WTC11 (cell line): ENCODE measurements at regions not wholly inside any gene's neighbourhood (a gene's known extent, or its start where the extent isn't known, plus 50 kb on each side); places are given as distances from the start of the nearest gene placed in this dataset.

Experiments used
- ATAC-seq: fragments of 200-7000 bp; cut with Tn5 transposase; 2 replicates; pipeline ENCODE4 v1.10.0; 2021; ENCODE audit warnings: mild to moderate bottlenecking, moderate library complexity
- CTCF ChIA-PET: fragments of 300-600 bp; sonication (Branson Sonifier 250); formaldehyde crosslinking; loops from one replicate; lab custom pipeline; 2021; ENCODE audit warnings: antibody characterized with exemption; lab: Charles Lee
- POLR2A ChIA-PET: fragments of 350-600 bp; sonication (Branson Sonifier 250); formaldehyde crosslinking; loops from one replicate; lab custom pipeline; 2021; ENCODE audit warnings: antibody characterized with exemption; lab: Charles Lee
- DNase-seq: peaks from one replicate; pipeline ENCODE4 v3.0.0; 2021; ENCODE audit warnings: low spot score
- H3K27ac Mint-ChIP-seq: 2 replicates; pipeline ENCODE4 v1.8.0; 2021; ENCODE audit warnings: mixed read lengths
- H3K27me3 Mint-ChIP-seq: 2 replicates; pipeline ENCODE4 v1.8.0; 2021; ENCODE audit warnings: low read depth, mild to moderate bottlenecking, moderate library complexity, mixed read lengths
- H3K36me3 Mint-ChIP-seq: 2 replicates; pipeline ENCODE4 v1.8.0; 2021; ENCODE audit warnings: mixed read lengths
- H3K4me1 Mint-ChIP-seq: 2 replicates; pipeline ENCODE4 v1.8.0; 2022; ENCODE audit warnings: mixed read lengths
- H3K4me3 Mint-ChIP-seq: 2 replicates; pipeline ENCODE4 v1.8.0; 2021; ENCODE audit warnings: mild to moderate bottlenecking, moderate library complexity, mixed read lengths
- H3K9me3 Mint-ChIP-seq: 2 replicates; pipeline ENCODE4 v1.8.0; 2021; ENCODE audit warnings: mixed read lengths
- CBFB ChIP-seq: sonication (generic); formaldehyde crosslinking; IDR thresholded peaks from 2 replicates; pipeline ENCODE4 v1.8.1; 2022; ENCODE audit warnings: mild to moderate bottlenecking, low read depth, missing genetic modification reagents
- FOXP1 ChIP-seq: sonication (generic); formaldehyde crosslinking; IDR thresholded peaks from 2 replicates; pipeline ENCODE4 v1.8.0; 2022; ENCODE audit warnings: missing genetic modification reagents, mild to moderate bottlenecking, moderate library complexity, borderline replicate concordance
- GRHL2 ChIP-seq: fragments of 250-450 bp; sonication (Bioruptor Pico); IDR thresholded peaks from 2 replicates; pipeline ENCODE4 v1.8.0; 2022; ENCODE audit warnings: mild to moderate bottlenecking, moderate library complexity; ENCODE audit not compliant: insufficient replicate concordance, severe bottlenecking
- IRF2 ChIP-seq: sonication (generic); formaldehyde crosslinking; IDR thresholded peaks from 2 replicates; pipeline ENCODE4 v1.8.0; 2022; ENCODE audit warnings: low read depth, missing genetic modification reagents, borderline replicate concordance
- JUN ChIP-seq: sonication (generic); formaldehyde crosslinking; IDR thresholded peaks from 2 replicates; pipeline ENCODE4 v1.8.0; 2023; ENCODE audit warnings: mild to moderate bottlenecking, missing genetic modification reagents
- MYBL2 ChIP-seq: sonication (generic); formaldehyde crosslinking; IDR thresholded peaks from 2 replicates; pipeline ENCODE4 v1.8.1; 2023; ENCODE audit warnings: mild to moderate bottlenecking, moderate library complexity, missing genetic modification reagents
- NFATC4 ChIP-seq: fragments of 250-450 bp; sonication (Bioruptor Pico); IDR thresholded peaks from 2 replicates; pipeline ENCODE4 v1.9.0; 2021; ENCODE audit warnings: mild to moderate bottlenecking
- NFE2L1 ChIP-seq: sonication (generic); formaldehyde crosslinking; IDR thresholded peaks from 2 replicates; pipeline ENCODE4 v1.8.1; 2023; ENCODE audit warnings: missing genetic modification reagents
- NR2C2 ChIP-seq: sonication (generic); formaldehyde crosslinking; IDR thresholded peaks from 2 replicates; pipeline ENCODE4 v1.8.0; 2022; ENCODE audit warnings: mild to moderate bottlenecking, missing genetic modification reagents
- PRDM15 ChIP-seq: sonication (generic); formaldehyde crosslinking; IDR thresholded peaks from 2 replicates; pipeline ENCODE4 v1.8.0; 2022; ENCODE audit warnings: missing genetic modification reagents
- RELA ChIP-seq: sonication (generic); formaldehyde crosslinking; IDR thresholded peaks from 2 replicates; pipeline ENCODE4 v1.8.1; 2022; ENCODE audit warnings: missing genetic modification reagents, mild to moderate bottlenecking, borderline replicate concordance
- RORB ChIP-seq: fragments of 250-450 bp; sonication (Bioruptor Pico); IDR thresholded peaks from 2 replicates; pipeline ENCODE4 v1.9.0; 2021; ENCODE audit warnings: mild to moderate bottlenecking
- TCF7 ChIP-seq: sonication (generic); formaldehyde crosslinking; IDR thresholded peaks from 2 replicates; pipeline ENCODE4 v1.8.0; 2022; ENCODE audit warnings: mild to moderate bottlenecking, low read depth, missing genetic modification reagents, moderate library complexity
- ZNF138 ChIP-seq: sonication (generic); formaldehyde crosslinking; conservative IDR thresholded peaks from 2 replicates; pipeline ENCODE4 v1.8.1; 2022; ENCODE audit warnings: mild to moderate bottlenecking, moderate library complexity, missing genetic modification reagents
- TF ChIP-seq, protein P1 (sequence below): fragments of 250-450 bp; sonication (Bioruptor Pico); IDR thresholded peaks from 2 replicates; pipeline ENCODE4 v2.1.2; 2022; ENCODE audit warnings: mild to moderate bottlenecking, moderate library complexity
- TF ChIP-seq, protein P2 (sequence below): fragments of 250-450 bp; sonication (Bioruptor Pico); IDR thresholded peaks from 2 replicates; pipeline ENCODE4 v1.9.0; 2021; ENCODE audit warnings: mild to moderate bottlenecking
- TF ChIP-seq, protein P3 (sequence below): sonication (generic); formaldehyde crosslinking; IDR thresholded peaks from 2 replicates; pipeline ENCODE4 v1.8.0; 2022; ENCODE audit warnings: mild to moderate bottlenecking, missing genetic modification reagents
- TF ChIP-seq, protein P4 (sequence below): sonication (generic); formaldehyde crosslinking; IDR thresholded peaks from 2 replicates; pipeline ENCODE4 v1.8.1; 2023; ENCODE audit warnings: mild to moderate bottlenecking, missing genetic modification reagents, borderline replicate concordance

DNA sequence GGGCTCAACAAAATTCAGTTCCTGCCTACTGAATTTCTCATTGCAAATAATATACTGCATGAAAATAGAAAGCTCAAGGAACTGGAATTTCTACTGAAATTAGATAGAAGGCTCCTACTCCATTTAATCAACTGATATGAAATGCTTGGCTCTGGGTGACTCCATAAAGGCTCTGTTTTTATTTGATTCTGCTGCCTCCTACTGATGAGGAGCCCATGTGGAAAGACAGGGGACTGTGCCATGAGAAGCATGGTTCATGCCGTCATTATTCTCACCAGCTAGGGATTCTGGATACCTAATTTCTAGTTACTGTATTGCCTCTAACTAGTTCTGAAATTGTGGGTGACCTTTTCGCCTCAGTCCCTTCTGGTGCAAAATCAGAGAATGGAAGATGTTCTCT is 366.2 kb upstream of the DPH6 start (continued):
- TF ChIP-seq, protein P1, sequence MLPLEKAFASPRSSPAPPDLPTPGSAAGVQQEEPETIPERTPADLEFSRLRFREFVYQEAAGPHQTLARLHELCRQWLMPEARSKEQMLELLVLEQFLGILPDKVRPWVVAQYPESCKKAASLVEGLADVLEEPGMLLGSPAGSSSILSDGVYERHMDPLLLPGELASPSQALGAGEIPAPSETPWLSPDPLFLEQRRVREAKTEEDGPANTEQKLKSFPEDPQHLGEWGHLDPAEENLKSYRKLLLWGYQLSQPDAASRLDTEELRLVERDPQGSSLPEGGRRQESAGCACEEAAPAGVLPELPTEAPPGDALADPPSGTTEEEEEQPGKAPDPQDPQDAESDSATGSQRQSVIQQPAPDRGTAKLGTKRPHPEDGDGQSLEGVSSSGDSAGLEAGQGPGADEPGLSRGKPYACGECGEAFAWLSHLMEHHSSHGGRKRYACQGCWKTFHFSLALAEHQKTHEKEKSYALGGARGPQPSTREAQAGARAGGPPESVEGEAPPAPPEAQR (CRISPR knock-in tag): no peak
- TF ChIP-seq, protein P2, sequence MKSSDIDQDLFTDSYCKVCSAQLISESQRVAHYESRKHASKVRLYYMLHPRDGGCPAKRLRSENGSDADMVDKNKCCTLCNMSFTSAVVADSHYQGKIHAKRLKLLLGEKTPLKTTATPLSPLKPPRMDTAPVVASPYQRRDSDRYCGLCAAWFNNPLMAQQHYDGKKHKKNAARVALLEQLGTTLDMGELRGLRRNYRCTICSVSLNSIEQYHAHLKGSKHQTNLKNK (CRISPR knock-in tag): no peak
- TF ChIP-seq TCF7 (CRISPR knock-in tag) (no peak), NFE2L1 (CRISPR knock-in tag) (no peak), NFATC4 (CRISPR knock-in tag) (no peak), PRDM15 (CRISPR knock-in tag) (no peak), RELA (no peak), FOXP1 (CRISPR knock-in tag) (no peak), NR2C2 (CRISPR knock-in tag) (no peak), MYBL2 (CRISPR knock-in tag) (no peak), CBFB (no peak), JUN (no peak)
- TF ChIP-seq, protein P3, sequence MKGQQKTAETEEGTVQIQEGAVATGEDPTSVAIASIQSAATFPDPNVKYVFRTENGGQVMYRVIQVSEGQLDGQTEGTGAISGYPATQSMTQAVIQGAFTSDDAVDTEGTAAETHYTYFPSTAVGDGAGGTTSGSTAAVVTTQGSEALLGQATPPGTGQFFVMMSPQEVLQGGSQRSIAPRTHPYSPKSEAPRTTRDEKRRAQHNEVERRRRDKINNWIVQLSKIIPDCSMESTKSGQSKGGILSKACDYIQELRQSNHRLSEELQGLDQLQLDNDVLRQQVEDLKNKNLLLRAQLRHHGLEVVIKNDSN (CRISPR knock-in tag): no peak

- Mint-ChIP-seq H3K27ac (no peak overlapping the region), H3K9me3 (peaks cover 14% of the 10 kb centered on the region), H3K27me3 (no peaks in the 10 kb centered on the region), H3K4me3 (no peak overlapping the region), H3K36me3 (no peaks in the 10 kb centered on the region), H3K4me1 (no peaks in the 10 kb centered on the region)
- no peak for DNase-seq
- no peak for ATAC-seq
- POLR2A ChIA-PET: no interaction called here
- no peak for TF ChIP-seq IRF2
- CTCF ChIA-PET: no interaction called here
Measured at GRCh38 chr15:35914573-35914972, 368.6 kb upstream of the DPH6 start.

GRCh38 chr15:35921046-35921445 is 375.1 kb upstream of the DPH6 start:
- no peak overlapping the region for H3K4me3 Mint-ChIP-seq
- DNase-seq: no peak
- no peak overlapping the region for H3K27ac Mint-ChIP-seq
- H3K36me3 Mint-ChIP-seq: no peaks in the 10 kb centered on the region
- peaks cover 11% of the 10 kb centered on the region for H3K9me3 Mint-ChIP-seq
- H3K27me3 Mint-ChIP-seq: no peaks in the 10 kb centered on the region
- no peaks in the 10 kb centered on the region for H3K4me1 Mint-ChIP-seq
- CTCF ChIA-PET: no interaction called here
- ATAC-seq: no peak
- TF ChIP-seq, protein P4, sequence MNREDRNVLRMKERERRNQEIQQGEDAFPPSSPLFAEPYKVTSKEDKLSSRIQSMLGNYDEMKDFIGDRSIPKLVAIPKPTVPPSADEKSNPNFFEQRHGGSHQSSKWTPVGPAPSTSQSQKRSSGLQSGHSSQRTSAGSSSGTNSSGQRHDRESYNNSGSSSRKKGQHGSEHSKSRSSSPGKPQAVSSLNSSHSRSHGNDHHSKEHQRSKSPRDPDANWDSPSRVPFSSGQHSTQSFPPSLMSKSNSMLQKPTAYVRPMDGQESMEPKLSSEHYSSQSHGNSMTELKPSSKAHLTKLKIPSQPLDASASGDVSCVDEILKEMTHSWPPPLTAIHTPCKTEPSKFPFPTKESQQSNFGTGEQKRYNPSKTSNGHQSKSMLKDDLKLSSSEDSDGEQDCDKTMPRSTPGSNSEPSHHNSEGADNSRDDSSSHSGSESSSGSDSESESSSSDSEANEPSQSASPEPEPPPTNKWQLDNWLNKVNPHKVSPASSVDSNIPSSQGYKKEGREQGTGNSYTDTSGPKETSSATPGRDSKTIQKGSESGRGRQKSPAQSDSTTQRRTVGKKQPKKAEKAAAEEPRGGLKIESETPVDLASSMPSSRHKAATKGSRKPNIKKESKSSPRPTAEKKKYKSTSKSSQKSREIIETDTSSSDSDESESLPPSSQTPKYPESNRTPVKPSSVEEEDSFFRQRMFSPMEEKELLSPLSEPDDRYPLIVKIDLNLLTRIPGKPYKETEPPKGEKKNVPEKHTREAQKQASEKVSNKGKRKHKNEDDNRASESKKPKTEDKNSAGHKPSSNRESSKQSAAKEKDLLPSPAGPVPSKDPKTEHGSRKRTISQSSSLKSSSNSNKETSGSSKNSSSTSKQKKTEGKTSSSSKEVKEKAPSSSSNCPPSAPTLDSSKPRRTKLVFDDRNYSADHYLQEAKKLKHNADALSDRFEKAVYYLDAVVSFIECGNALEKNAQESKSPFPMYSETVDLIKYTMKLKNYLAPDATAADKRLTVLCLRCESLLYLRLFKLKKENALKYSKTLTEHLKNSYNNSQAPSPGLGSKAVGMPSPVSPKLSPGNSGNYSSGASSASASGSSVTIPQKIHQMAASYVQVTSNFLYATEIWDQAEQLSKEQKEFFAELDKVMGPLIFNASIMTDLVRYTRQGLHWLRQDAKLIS (CRISPR knock-in tag): no peak
- TF ChIP-seq ZNF138 (CRISPR knock-in tag) (no peak), GRHL2 (CRISPR knock-in tag) (no peak), RORB (no peak), RELA (no peak), NR2C2 (CRISPR knock-in tag) (no peak)
- POLR2A ChIA-PET: no interaction called here
